Esophagus squamous epithelium (tissue), 4 donors: ENCODE measurements at regions not wholly inside any gene's neighbourhood (a gene's known extent, or its start where the extent isn't known, plus 50 kb on each side); places are given as distances from the start of the nearest gene placed in this dataset.

Source experiments
- POLR2A ChIP-seq, 4 donors: fragments of 450-650 bp; IDR thresholded peaks; one replicate each; pipeline ENCODE4 v1.6.1; 2017; ENCODE audit warnings: antibody characterized with exemption in 4 of 4, mild to moderate bottlenecking in 4 of 4, moderate library complexity in 3 of 4
- TF ChIP-seq, protein P1 (sequence below), 6 experiments: fragments of 450-650 bp in 4 of 6; fragments of 200-600 bp in 2 of 6; sonication (generic) in 2 of 6; IDR thresholded peaks; one replicate each; pipeline ENCODE4 v1.5.1; 2016 to 2019; ENCODE audit warnings: antibody characterized with exemption in 6 of 6, mild to moderate bottlenecking in 4 of 6, moderate library complexity in 4 of 6

DNA sequence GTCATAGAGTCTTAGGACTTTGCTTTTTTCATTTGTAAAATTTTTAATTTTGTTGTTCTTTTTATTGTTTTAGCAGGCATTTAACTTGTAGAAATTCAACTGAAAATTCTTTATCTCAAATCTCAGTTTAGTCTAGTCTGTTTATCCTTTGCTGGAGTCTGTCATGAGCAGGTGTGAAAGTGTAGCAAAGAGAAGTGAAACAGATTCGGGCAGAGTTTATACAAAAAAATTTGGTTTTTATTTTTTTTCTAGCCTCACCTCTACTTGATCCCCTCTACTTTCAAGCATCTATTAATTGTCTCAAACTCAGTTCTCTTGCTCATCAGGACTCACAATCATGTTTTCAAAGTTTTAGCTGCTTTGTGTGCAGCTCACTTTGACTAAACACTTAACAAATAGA lies 655.2 kb downstream of the HDGFL1 start:
- TF ChIP-seq, protein P1, sequence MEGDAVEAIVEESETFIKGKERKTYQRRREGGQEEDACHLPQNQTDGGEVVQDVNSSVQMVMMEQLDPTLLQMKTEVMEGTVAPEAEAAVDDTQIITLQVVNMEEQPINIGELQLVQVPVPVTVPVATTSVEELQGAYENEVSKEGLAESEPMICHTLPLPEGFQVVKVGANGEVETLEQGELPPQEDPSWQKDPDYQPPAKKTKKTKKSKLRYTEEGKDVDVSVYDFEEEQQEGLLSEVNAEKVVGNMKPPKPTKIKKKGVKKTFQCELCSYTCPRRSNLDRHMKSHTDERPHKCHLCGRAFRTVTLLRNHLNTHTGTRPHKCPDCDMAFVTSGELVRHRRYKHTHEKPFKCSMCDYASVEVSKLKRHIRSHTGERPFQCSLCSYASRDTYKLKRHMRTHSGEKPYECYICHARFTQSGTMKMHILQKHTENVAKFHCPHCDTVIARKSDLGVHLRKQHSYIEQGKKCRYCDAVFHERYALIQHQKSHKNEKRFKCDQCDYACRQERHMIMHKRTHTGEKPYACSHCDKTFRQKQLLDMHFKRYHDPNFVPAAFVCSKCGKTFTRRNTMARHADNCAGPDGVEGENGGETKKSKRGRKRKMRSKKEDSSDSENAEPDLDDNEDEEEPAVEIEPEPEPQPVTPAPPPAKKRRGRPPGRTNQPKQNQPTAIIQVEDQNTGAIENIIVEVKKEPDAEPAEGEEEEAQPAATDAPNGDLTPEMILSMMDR (IDR thresholded peaks at IDR 0.05): no peak
- no peak for TF ChIP-seq POLR2A (IDR thresholded peaks at IDR 0.05)
